Islet of Langerhans (tissue), 1 donor: ENCODE measurements at regions not wholly inside any gene's neighbourhood (a gene's known extent, or its start where the extent isn't known, plus 50 kb on each side); places are given as distances from the start of the nearest gene placed in this dataset.
"Not testable (repeated sequence)": the region's sequence is repeated elsewhere in the genome, so short reads cannot be mapped to it uniquely, and the experiment has no call there.

ENCODE experiments used
- FAIRE-seq: peaks from one replicate; lab custom pipeline; 2011; peaks lifted over from hg19 to GRCh38; lab: Jason Lieb, UNC

- not testable (repeated sequence) for FAIRE-seq
Measured at GRCh38 chr1:86633306-86633838, 71.0 kb upstream of the SH3GLB1 start.

GRCh38 chr1:86633921-86634320, 70.5 kb upstream of the SH3GLB1 start:
- no peak for FAIRE-seq

- no peak for FAIRE-seq
Measured at GRCh38 chr1:86636898-86637297, 67.5 kb upstream of the SH3GLB1 start.

- no peak for FAIRE-seq
Measured at GRCh38 chr1:86640161-86640670, 64.2 kb upstream of the SH3GLB1 start.

GRCh38 chr1:86641318-86641717, 63.1 kb upstream of the SH3GLB1 start:
- FAIRE-seq, result no peak

GRCh38 chr1:86644655-86645054, 59.7 kb upstream of the SH3GLB1 start:
- not testable (repeated sequence) for FAIRE-seq

- no peak for FAIRE-seq
Measured at GRCh38 chr1:86645851-86646250, 58.5 kb upstream of the SH3GLB1 start.

GRCh38 chr1:86646256-86646655, 58.1 kb upstream of the SH3GLB1 start:
- FAIRE-seq, result no peak

- FAIRE-seq, result peak; percentile 90
Measured at GRCh38 chr1:86648255-86648654, 56.1 kb upstream of the SH3GLB1 start.

- FAIRE-seq, result no peak
Measured at GRCh38 chr1:86649618-86650017, 54.8 kb upstream of the SH3GLB1 start.

GRCh38 chr1:86650065-86650464, 54.3 kb upstream of the SH3GLB1 start:
- no peak for FAIRE-seq
